ENCODE measurements at regions not wholly inside any gene's neighbourhood (a gene's known extent, or its start where the extent isn't known, plus 50 kb on each side); places are given as distances from the start of the nearest gene placed in this dataset.
"Not testable (repeated sequence)": the region's sequence is repeated elsewhere in the genome, so short reads cannot be mapped to it uniquely, and the experiment has no call there.

DNA sequence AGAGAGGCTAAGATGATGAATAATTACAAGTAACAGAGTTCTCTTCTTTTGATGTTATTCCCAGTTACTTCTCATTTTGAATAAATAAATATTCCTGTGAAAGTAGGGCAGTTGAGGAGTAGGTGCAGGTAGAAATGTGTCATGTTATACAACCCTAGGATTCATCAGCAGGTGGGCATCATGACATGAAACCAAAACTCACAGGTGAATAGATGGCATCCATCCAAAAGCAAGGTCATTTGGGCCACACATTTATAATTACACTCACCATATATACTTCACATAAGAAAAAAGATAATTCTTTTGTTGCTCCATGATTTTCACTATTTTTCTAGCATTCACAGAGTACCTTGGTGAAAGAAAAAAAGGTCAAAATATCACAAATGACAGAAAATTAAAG, 273.6 kb downstream of the ZBBX start:
- DNase-seq (ENCODE audit: low spot score), result no peak

- no peak for DNase-seq (ENCODE audit: low spot score)
Observed at GRCh38 chr3:167102071-167102470, 278.0 kb downstream of the ZBBX start.

- no peak for DNase-seq (ENCODE audit: low spot score)
Observed at GRCh38 chr3:167100651-167101050, 279.4 kb downstream of the ZBBX start.

DNA sequence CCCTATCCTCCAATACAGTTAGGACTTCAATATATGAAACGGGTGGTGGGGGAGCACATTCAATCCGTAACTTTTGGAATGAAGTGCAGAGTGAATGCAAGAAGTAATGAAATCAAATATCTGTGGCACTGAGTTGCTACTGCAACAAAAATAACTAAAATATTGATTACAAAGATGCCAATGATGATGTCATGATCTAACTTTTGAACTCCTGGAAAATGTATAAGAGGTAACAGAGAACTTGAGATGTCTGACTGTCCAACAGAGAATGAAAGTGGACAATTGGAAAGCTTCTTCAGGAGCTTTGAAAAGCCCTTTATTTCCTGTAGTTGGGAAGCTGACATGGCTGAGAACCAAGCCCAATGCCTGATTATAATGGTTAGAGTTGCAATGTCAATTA, 279.9 kb downstream of the ZBBX start:
- DNase-seq (ENCODE audit: low spot score), result no peak

DNA sequence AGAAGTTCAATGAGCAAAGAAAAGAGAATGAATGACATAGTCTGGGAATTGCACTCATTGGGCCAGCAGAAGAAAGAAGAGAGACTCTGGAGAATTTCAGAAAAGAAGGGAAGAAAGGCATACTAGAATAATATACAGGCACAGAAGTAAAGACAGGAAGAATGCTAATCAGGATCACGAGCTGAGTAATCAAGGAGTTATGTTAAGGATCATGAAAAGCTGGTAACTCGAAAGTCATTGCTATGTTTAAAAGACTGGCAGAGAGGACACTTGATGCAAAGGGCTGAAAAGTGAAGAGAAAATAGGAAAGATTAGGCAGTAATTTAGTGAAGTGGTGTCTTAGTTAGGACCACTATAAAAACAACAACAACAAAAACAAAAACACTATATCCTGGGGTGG, 284.1 kb downstream of the ZBBX start:
- DNase-seq (ENCODE audit: low spot score), result peak; percentile 14

DNA sequence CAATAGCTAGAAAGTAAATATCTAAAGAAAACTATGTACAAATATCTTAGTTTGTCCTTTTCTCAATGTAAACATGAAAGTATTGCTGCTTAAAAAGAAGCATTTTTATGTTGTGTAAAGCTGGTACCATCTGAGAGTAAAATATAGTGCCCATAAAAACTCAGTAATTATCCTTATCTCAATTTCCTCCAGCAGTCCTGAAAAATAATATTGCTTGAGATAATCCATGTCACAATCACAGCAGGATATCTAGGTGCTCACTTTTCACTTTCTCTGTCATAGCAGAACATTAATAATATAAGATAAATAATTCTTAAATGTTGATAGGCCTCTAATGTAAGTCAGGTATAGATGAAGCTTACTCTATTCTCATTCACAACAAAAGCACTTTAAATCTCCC, 285.5 kb downstream of the ZBBX start:
- no peak for DNase-seq (ENCODE audit: low spot score)

DNA sequence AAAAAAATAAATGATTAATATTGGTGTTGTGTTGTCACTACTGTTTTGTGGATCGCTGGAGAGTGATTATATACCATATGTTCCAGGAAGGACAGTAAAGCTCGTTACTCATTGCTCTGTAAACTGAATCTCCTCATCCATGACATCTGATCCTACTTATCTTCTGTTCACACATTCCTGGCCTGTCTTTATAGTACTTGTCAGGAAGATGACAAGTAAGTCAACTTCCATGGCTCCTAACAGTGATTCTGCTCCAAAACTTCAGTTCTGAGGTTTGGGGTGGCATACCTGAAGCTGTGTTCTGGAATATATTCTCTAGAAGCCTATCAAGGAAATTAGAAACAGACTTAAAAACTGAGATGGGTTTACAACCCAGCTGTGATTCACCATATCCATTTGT, 288.9 kb downstream of the ZBBX start:
- DNase-seq (ENCODE audit: low spot score), result no peak

- no peak for DNase-seq (ENCODE audit: low spot score)
Observed at GRCh38 chr3:167084545-167084944, 295.6 kb downstream of the ZBBX start.

GRCh38 chr3:167078070-167078622, 302.0 kb downstream of the ZBBX start:
- peak; percentile 60 for DNase-seq (ENCODE audit: low spot score)

DNA sequence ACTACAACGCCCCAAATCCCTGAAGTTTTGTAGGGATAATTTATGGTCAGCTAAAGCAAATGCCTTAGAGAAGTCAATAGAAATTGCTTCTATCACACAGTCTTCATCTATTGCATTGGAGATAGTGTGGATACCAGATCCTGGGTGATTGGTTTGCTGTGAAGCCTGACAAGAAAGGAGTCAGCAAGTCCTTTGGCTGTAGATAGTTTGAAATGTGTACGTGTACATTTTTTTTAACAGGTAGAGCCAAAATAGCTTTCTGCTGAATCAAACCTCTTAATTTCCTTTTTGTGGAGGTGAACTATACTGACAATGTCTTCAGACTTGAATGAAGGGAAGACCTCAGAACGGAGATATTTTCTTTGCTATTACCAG, 312.3 kb downstream of the ZBBX start:
- no peak for DNase-seq (ENCODE audit: low spot score)

GRCh38 chr3:167066977-167067786, 312.9 kb downstream of the ZBBX start:
- DNase-seq (ENCODE audit: low spot score), result no peak

GRCh38 chr3:167057581-167057980, 322.5 kb downstream of the ZBBX start:
- DNase-seq (ENCODE audit: low spot score), result no peak

DNA sequence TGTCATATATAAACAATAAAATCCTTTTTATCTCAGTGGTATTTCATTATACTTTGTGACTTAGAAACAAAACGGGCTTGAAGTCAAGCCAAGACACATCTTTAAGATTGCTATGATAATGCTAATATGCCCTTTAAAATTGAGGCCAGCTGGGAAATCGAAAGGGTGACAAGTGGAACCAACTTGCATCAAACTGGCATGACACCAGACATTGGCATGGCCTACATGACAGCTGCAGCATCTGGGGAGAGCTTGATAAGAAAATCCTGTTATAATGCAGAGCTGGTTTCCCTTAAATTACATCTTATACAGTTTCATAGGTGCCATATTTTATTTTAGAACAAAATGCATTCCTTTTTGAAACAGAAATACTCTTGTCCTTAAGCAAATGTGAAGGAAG, 325.2 kb downstream of the ZBBX start:
- DNase-seq (ENCODE audit: low spot score), result no peak

- DNase-seq (ENCODE audit: low spot score), result no peak
Observed at GRCh38 chr3:167051421-167051820, 328.7 kb downstream of the ZBBX start.

DNA sequence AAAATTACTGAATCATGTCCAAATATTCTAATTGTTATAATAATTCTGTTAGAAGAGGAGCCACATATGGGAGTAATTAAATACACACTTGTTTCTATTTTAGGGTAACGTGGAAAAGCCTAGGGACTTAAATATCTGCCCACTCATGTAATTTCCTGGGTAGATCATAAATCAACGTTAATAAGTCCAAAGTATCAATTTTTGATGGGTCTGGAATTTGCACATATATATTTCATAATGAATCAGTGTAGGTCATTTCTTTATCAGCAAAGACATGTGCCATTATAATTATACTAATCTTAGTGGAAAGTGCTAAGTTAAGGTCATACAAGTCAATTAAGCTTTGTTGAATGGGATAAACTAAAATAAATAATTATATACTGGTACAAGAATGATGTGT, 346.2 kb downstream of the ZBBX start:
- no peak for DNase-seq (ENCODE audit: low spot score)

DNA sequence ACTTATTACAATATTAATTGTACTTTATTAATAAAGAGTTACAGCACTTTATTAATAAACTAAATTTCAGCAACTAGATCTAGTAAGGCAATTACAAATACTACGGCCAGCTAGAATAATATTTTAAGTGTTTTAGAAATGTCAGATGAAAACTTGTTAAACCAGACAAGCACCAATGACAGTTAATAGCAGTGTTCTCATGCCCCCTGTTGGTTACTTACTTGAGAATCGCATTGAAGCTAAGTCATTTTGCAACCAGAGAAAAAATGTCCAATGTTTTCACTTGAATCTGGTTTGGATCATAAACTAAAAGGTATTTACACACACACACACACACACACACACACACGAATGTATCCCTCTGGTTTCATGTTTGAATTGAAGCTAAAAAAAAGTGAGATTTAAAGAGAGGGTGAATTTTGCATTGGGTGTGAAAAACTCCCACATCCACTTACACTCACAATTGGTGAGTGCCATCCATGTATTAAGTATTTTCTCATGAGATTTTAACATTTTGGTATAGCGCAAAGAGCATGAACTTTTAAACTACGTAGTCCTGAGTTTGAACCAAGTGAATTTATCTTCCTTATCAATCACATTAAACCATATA, 347.7 kb downstream of the ZBBX start:
- DNase-seq (ENCODE audit: low spot score), result peak; percentile 71

GRCh38 chr3:167031364-167032049, 348.6 kb downstream of the ZBBX start:
- DNase-seq (ENCODE audit: low spot score), result no peak

- DNase-seq (ENCODE audit: low spot score), result no peak
Observed at GRCh38 chr3:167030082-167030725, 349.9 kb downstream of the ZBBX start.

DNA sequence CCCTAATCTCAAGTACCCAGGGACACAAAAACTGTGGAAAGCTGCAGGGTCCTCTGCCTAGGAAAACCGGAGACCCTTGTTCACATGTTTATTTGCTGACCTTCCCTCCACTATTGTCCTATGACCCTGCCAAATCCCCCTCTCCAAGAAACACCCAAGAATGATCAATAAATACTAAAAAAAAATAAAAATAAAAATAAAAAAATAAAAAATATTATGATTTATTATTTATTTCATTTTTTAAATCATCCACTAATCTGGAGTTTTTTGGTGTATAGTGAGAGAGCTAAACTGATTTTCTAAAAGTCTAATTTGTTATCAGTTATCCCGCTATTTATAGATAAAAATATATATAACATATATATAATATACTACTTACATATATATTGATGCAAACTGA, 360.6 kb downstream of the ZBBX start:
- DNase-seq (ENCODE audit: low spot score), result not testable (repeated sequence)

DNA sequence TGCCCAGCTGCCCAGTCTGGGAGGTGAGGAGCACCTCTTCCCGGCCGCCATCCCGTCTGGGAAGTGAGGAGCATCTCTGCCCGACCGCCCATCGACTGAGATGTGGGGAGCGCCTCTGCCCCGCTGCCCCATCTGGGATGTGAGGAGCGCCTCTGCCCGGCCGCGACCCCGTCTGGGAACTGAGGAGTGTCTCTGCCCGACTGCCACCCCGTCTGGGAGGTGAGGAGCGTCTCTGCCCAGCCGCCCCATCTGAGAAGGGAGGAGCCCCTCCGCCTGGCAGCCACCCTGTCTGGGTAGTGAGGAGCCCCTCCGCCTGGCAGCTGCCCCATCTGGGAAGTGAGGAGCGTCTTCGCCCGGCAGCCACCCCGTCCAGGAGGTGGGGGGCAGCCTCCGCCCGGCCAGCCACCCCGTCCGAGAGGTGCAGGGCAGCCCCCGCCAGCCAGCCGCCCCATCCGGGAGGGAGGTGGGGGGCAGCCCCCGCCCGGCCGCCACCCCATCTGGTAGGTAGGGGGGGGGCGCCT, 361.4 kb downstream of the ZBBX start:
- DNase-seq (ENCODE audit: low spot score), result not testable (repeated sequence)

- no peak for DNase-seq (ENCODE audit: low spot score)
Observed at GRCh38 chr3:167012691-167013090, 367.4 kb downstream of the ZBBX start.

DNA sequence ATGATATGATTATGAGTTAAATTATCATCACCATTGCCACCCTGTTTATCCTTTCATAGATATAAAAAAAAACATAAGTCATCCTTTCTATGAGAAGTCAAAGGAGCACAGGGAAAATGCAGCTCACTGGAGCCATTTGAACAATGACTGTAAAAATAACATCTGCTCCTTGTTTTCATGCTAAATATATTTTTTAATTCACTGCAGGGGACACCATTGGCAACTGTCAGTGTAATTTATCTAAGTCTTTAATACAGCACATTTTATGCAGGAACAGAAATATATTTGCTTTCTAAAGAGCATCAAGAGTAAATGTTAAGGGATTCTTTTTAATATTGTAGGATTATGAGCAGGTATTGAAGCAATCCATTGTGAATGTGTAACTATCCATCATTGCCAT, 371.3 kb downstream of the ZBBX start:
- no peak for DNase-seq (ENCODE audit: low spot score)

Data from A172 (cell line).